ENCODE measurements at regions not wholly inside any gene's neighbourhood (a gene's known extent, or its start where the extent isn't known, plus 50 kb on each side); places are given as distances from the start of the nearest gene placed in this dataset.

DNA sequence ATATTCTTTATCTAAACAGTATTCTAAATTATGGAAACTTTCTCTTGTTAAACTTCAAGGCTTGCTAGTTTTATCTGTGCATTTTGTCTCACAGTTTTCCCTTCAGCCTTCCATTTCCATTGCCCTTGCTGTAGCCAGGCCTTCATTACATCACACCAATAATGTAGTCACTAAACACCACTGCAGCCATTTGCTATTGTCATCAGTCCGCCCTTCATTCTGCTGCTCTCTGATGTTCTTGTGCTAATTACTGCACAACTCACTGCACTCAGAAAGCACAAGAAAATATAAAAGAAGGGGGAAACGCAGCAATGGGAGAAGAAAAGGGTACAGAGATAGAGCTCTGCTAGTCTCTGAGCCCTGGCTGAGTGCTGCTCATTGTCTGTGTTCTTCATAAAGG, 239.6 kb upstream of the FSTL5 start:
- TF ChIP-seq, protein P1, sequence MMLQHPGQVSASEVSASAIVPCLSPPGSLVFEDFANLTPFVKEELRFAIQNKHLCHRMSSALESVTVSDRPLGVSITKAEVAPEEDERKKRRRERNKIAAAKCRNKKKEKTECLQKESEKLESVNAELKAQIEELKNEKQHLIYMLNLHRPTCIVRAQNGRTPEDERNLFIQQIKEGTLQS (IDR thresholded peaks at IDR 0.05): no peak
- TF ChIP-seq, protein P2, sequence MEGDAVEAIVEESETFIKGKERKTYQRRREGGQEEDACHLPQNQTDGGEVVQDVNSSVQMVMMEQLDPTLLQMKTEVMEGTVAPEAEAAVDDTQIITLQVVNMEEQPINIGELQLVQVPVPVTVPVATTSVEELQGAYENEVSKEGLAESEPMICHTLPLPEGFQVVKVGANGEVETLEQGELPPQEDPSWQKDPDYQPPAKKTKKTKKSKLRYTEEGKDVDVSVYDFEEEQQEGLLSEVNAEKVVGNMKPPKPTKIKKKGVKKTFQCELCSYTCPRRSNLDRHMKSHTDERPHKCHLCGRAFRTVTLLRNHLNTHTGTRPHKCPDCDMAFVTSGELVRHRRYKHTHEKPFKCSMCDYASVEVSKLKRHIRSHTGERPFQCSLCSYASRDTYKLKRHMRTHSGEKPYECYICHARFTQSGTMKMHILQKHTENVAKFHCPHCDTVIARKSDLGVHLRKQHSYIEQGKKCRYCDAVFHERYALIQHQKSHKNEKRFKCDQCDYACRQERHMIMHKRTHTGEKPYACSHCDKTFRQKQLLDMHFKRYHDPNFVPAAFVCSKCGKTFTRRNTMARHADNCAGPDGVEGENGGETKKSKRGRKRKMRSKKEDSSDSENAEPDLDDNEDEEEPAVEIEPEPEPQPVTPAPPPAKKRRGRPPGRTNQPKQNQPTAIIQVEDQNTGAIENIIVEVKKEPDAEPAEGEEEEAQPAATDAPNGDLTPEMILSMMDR (IDR thresholded peaks at IDR 0.05; ENCODE audit: low read depth, low read length, missing input control): no peak
- TF ChIP-seq SP1 (IDR thresholded peaks at IDR 0.05) (no peak), RAD21 (IDR thresholded peaks at IDR 0.05) (no peak), FOXA1 (IDR thresholded peaks at IDR 0.05) (no peak), NR2F2 (IDR thresholded peaks at IDR 0.05) (no peak), EGR1 (IDR thresholded peaks at IDR 0.05; ENCODE audit: low read depth in 2 of 2) (no peak)
- TF ChIP-seq, protein P3, sequence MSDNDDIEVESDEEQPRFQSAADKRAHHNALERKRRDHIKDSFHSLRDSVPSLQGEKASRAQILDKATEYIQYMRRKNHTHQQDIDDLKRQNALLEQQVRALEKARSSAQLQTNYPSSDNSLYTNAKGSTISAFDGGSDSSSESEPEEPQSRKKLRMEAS (IDR thresholded peaks at IDR 0.05): no peak
- TF ChIP-seq, protein P4, sequence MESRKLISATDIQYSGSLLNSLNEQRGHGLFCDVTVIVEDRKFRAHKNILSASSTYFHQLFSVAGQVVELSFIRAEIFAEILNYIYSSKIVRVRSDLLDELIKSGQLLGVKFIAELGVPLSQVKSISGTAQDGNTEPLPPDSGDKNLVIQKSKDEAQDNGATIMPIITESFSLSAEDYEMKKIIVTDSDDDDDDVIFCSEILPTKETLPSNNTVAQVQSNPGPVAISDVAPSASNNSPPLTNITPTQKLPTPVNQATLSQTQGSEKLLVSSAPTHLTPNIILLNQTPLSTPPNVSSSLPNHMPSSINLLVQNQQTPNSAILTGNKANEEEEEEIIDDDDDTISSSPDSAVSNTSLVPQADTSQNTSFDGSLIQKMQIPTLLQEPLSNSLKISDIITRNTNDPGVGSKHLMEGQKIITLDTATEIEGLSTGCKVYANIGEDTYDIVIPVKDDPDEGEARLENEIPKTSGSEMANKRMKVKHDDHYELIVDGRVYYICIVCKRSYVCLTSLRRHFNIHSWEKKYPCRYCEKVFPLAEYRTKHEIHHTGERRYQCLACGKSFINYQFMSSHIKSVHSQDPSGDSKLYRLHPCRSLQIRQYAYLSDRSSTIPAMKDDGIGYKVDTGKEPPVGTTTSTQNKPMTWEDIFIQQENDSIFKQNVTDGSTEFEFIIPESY (IDR thresholded peaks at IDR 0.05): no peak

All from liver (tissue), 3 donors.